ENCODE measurements at regions not wholly inside any gene's neighbourhood (a gene's known extent, or its start where the extent isn't known, plus 50 kb on each side); places are given as distances from the start of the nearest gene placed in this dataset.

DNA sequence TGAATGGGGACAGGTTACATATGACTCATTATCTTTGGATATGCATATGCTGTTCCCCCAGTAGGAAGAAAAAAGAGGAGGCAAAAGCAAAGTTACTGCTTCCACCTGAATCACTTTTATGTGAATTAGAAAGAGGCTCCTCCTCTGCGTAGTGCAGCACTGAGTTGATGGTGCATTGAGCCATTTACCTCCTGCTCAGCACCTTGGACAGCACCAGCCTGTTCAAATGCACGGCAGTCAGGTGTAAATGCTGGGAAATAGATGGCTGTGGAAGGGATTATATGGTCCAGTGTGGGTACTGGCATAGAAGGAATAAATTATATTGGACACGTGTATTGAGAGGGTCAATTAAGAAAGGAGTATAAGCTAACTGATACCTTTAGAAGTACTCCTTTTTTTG, 541.9 kb upstream of the SEL1L start (continued):
- TF ChIP-seq, protein P1, sequence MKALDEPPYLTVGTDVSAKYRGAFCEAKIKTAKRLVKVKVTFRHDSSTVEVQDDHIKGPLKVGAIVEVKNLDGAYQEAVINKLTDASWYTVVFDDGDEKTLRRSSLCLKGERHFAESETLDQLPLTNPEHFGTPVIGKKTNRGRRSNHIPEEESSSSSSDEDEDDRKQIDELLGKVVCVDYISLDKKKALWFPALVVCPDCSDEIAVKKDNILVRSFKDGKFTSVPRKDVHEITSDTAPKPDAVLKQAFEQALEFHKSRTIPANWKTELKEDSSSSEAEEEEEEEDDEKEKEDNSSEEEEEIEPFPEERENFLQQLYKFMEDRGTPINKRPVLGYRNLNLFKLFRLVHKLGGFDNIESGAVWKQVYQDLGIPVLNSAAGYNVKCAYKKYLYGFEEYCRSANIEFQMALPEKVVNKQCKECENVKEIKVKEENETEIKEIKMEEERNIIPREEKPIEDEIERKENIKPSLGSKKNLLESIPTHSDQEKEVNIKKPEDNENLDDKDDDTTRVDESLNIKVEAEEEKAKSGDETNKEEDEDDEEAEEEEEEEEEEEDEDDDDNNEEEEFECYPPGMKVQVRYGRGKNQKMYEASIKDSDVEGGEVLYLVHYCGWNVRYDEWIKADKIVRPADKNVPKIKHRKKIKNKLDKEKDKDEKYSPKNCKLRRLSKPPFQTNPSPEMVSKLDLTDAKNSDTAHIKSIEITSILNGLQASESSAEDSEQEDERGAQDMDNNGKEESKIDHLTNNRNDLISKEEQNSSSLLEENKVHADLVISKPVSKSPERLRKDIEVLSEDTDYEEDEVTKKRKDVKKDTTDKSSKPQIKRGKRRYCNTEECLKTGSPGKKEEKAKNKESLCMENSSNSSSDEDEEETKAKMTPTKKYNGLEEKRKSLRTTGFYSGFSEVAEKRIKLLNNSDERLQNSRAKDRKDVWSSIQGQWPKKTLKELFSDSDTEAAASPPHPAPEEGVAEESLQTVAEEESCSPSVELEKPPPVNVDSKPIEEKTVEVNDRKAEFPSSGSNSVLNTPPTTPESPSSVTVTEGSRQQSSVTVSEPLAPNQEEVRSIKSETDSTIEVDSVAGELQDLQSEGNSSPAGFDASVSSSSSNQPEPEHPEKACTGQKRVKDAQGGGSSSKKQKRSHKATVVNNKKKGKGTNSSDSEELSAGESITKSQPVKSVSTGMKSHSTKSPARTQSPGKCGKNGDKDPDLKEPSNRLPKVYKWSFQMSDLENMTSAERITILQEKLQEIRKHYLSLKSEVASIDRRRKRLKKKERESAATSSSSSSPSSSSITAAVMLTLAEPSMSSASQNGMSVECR (CRISPR knock-in tag; IDR thresholded peaks at IDR 0.05; ENCODE audit: borderline replicate concordance), result peak; percentile 93
- TF ChIP-seq, protein P2, sequence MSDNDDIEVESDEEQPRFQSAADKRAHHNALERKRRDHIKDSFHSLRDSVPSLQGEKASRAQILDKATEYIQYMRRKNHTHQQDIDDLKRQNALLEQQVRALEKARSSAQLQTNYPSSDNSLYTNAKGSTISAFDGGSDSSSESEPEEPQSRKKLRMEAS (CRISPR knock-in tag; IDR thresholded peaks at IDR 0.05), result peak; percentile 53; the same call in 1 of the 2 replicates
- TF ChIP-seq ZNF121 (CRISPR knock-in tag; IDR thresholded peaks at IDR 0.05) (no peak), CREB1 (CRISPR knock-in tag; IDR thresholded peaks at IDR 0.05) (peak; percentile 63; the same call in 1 of the 2 replicates), TEAD1 (CRISPR knock-in tag; IDR thresholded peaks at IDR 0.05) (peak; percentile 93), FOXK1 (CRISPR knock-in tag; IDR thresholded peaks at IDR 0.05) (peak; percentile 70; the same call in 1 of the 2 replicates), OVOL2 (CRISPR knock-in tag; IDR thresholded peaks at IDR 0.05; ENCODE audit: borderline replicate concordance) (no peak), SOX15 (CRISPR knock-in tag; IDR thresholded peaks at IDR 0.05) (no peak), NR3C1 (CRISPR knock-in tag; conservative IDR thresholded peaks at IDR 0.05; ENCODE audit: low read depth) (no peak), CREM (CRISPR knock-in tag; IDR thresholded peaks at IDR 0.05) (0 out of 2 replicates have a peak, but pooled peaks have one; percentile 67)
- TF ChIP-seq, protein P3, sequence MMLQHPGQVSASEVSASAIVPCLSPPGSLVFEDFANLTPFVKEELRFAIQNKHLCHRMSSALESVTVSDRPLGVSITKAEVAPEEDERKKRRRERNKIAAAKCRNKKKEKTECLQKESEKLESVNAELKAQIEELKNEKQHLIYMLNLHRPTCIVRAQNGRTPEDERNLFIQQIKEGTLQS (CRISPR knock-in tag; conservative IDR thresholded peaks at IDR 0.05), result no peak
- TF ChIP-seq, protein P4, sequence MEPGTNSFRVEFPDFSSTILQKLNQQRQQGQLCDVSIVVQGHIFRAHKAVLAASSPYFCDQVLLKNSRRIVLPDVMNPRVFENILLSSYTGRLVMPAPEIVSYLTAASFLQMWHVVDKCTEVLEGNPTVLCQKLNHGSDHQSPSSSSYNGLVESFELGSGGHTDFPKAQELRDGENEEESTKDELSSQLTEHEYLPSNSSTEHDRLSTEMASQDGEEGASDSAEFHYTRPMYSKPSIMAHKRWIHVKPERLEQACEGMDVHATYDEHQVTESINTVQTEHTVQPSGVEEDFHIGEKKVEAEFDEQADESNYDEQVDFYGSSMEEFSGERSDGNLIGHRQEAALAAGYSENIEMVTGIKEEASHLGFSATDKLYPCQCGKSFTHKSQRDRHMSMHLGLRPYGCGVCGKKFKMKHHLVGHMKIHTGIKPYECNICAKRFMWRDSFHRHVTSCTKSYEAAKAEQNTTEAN (CRISPR knock-in tag; IDR thresholded peaks at IDR 0.05), result peak; percentile 59; the same call in 1 of the 2 replicates

DNA sequence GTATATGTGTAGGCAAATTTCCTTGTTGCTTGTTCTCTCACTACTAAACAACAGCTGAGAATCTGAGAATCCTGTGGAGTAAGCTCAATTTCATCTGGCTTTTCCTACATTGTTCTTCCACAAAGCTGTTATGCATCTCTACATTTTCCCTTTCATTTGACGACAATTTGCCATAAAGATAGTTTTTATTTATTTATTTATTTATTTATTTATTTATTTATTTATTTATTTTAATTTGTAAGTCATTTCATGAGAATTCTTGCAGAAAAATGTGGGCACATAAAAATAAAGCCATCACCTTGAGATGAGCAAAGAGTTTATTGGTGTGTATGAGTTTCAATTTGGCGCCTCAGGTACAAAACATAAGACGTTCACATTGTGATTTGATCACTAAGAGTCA, 545.9 kb upstream of the SEL1L start:
- POLR2A ChIA-PET, result no interaction called here
- H3K27ac Mint-ChIP-seq, result no peak overlapping the region
- DNase-seq (ENCODE audit: low spot score) (no peak), ATAC-seq (no peak)
- peaks cover 6% of the 10 kb centered on the region for H3K9me3 Mint-ChIP-seq
- H3K4me3 Mint-ChIP-seq, result no peak overlapping the region
- H3K4me1 Mint-ChIP-seq, result peaks cover 43% of the 10 kb centered on the region
- peaks cover 5% of the 10 kb centered on the region for H3K36me3 Mint-ChIP-seq
- no peak for TF ChIP-seq GRHL2 (CRISPR knock-in tag; IDR thresholded peaks at IDR 0.05; ENCODE audit: insufficient replicate concordance, severe bottlenecking)
- no peak for TF ChIP-seq SMAD4 (CRISPR knock-in tag; IDR thresholded peaks at IDR 0.05)
- TF ChIP-seq ZBTB21 (CRISPR knock-in tag; IDR thresholded peaks at IDR 0.05; ENCODE audit: borderline replicate concordance), result no peak
- TF ChIP-seq NFE2L1 (CRISPR knock-in tag; IDR thresholded peaks at IDR 0.05), result no peak
- TF ChIP-seq, protein P5, sequence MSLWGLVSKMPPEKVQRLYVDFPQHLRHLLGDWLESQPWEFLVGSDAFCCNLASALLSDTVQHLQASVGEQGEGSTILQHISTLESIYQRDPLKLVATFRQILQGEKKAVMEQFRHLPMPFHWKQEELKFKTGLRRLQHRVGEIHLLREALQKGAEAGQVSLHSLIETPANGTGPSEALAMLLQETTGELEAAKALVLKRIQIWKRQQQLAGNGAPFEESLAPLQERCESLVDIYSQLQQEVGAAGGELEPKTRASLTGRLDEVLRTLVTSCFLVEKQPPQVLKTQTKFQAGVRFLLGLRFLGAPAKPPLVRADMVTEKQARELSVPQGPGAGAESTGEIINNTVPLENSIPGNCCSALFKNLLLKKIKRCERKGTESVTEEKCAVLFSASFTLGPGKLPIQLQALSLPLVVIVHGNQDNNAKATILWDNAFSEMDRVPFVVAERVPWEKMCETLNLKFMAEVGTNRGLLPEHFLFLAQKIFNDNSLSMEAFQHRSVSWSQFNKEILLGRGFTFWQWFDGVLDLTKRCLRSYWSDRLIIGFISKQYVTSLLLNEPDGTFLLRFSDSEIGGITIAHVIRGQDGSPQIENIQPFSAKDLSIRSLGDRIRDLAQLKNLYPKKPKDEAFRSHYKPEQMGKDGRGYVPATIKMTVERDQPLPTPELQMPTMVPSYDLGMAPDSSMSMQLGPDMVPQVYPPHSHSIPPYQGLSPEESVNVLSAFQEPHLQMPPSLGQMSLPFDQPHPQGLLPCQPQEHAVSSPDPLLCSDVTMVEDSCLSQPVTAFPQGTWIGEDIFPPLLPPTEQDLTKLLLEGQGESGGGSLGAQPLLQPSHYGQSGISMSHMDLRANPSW (CRISPR knock-in tag; conservative IDR thresholded peaks at IDR 0.05; ENCODE audit: low read depth), result no peak
- TF ChIP-seq ESRRA (CRISPR knock-in tag; IDR thresholded peaks at IDR 0.05; ENCODE audit: borderline replicate concordance), result no peak
- TF ChIP-seq, protein P6, sequence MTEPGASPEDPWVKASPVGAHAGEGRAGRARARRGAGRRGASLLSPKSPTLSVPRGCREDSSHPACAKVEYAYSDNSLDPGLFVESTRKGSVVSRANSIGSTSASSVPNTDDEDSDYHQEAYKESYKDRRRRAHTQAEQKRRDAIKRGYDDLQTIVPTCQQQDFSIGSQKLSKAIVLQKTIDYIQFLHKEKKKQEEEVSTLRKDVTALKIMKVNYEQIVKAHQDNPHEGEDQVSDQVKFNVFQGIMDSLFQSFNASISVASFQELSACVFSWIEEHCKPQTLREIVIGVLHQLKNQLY (CRISPR knock-in tag; IDR thresholded peaks at IDR 0.05), result no peak
- no peak for TF ChIP-seq ZNF263 (CRISPR knock-in tag; IDR thresholded peaks at IDR 0.05; ENCODE audit: low read depth)
- no peak for TF ChIP-seq NR3C1 (CRISPR knock-in tag; conservative IDR thresholded peaks at IDR 0.05; ENCODE audit: low read depth)
- TF ChIP-seq ZNF317 (CRISPR knock-in tag; IDR thresholded peaks at IDR 0.05; ENCODE audit: borderline replicate concordance, low read depth), result no peak
- no peak for TF ChIP-seq GABPB1 (CRISPR knock-in tag; IDR thresholded peaks at IDR 0.05)
- TF ChIP-seq, protein P7, sequence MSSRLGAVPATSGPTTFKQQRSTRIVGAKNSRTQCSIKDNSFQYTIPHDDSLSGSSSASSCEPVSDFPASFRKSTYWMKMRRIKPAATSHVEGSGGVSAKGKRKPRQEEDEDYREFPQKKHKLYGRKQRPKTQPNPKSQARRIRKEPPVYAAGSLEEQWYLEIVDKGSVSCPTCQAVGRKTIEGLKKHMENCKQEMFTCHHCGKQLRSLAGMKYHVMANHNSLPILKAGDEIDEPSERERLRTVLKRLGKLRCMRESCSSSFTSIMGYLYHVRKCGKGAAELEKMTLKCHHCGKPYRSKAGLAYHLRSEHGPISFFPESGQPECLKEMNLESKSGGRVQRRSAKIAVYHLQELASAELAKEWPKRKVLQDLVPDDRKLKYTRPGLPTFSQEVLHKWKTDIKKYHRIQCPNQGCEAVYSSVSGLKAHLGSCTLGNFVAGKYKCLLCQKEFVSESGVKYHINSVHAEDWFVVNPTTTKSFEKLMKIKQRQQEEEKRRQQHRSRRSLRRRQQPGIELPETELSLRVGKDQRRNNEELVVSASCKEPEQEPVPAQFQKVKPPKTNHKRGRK (CRISPR knock-in tag; IDR thresholded peaks at IDR 0.05; ENCODE audit: borderline replicate concordance), result no peak
- CTCF ChIA-PET, result interaction anchor here (0.7 to 1.4 kb wide), 3 partner anchors 19 to 369 kb away, joined by 3 to 4 read pairs (median 3); no protein-coding TSS in a partner anchor
- peaks cover 8% of the 10 kb centered on the region for H3K27me3 Mint-ChIP-seq (ENCODE audit: low read depth)

Data from WTC11 (cell line).